ENCODE measurements at regions not wholly inside any gene's neighbourhood (a gene's known extent, or its start where the extent isn't known, plus 50 kb on each side); places are given as distances from the start of the nearest gene placed in this dataset.

DNA sequence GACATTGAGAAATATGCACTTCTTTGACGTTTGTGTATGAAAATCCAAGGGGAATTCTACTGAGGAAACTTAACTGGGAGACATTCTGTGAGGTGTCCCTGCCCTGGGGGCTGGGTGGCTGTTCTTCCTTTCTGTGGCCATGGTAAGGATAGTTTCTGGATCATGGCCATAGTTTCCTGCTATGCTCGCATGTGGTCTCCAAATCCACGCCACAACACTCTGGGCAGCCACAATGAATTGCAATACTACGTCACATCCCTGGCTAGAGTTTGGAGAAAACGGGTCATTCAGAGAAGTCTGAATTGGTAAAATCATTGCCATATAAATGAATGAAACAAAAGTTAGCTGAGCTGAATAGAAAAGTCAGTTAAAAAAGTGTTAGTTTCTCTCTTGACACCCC is 230.6 kb downstream of the UTRN start:
- FAIRE-seq (no peak), ATAC-seq (no peak)
- TF ChIP-seq ZNF841 (CRISPR knock-in tag; IDR thresholded peaks at IDR 0.05; ENCODE audit: borderline replicate concordance) (no peak), RBM22 (optimal IDR thresholded peaks at IDR 0.05; ENCODE audit: low read length) (peak; percentile 84), ZNF441 (CRISPR knock-in tag; IDR thresholded peaks at IDR 0.05; ENCODE audit: borderline replicate concordance) (no peak)

DNA sequence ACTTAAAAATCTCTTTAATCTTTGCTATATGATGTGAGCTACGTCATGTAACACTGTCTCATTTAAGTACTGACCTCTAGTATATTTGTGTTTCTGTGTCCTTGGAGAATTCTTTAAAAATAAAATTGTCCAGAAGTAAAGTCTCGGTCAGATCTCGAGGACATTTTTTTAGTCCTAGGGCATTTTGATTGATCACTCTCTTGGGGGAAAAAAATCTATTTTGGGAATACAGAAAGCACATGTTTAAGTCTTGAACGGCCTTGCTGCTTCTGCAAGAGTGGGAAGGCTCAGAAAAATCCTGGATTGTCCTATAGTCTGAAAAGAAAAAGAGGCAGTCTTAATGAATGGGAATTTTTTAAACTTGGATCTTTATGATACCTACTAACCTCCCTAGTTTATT is 234.3 kb downstream of the UTRN start:
- Histone ChIP-seq H3K27me3 (ENCODE audit: control insufficient read depth in 1 of 2, insufficient read depth in 2 of 2, low read length in 2 of 2) (no peaks in the 10 kb centered on the region), H3K79me2 (ENCODE audit: insufficient read depth, low read length) (no peaks in the 10 kb centered on the region), H3K36me3 (replicated peaks in 1 of 2; ENCODE audit: control insufficient read depth in 1 of 2, insufficient read depth in 2 of 2, low read length in 2 of 2) (peaks cover 25 to 71% of the 10 kb centered on the region in 2 experiments), H2AFZ (ENCODE audit: low read length) (no peak overlapping the region), H4K20me1 (ENCODE audit: insufficient read depth, low read length) (no peaks in the 10 kb centered on the region), H3K4me2 (ENCODE audit: low read depth, low read length) (no peak overlapping the region), H3K27ac (ENCODE audit: extremely low read length, insufficient read depth, low read length) (no peak overlapping the region), H3K4me1 (ENCODE audit: insufficient read depth, low read length) (no peaks in the 10 kb centered on the region), H3K4me3 (replicated peaks in 1 of 3; ENCODE audit: insufficient read depth in 1 of 3, low read depth in 2 of 3, low read length in 3 of 3) (no peak overlapping the region), H3K9me3 (ENCODE audit: low read length) (no peaks in the 10 kb centered on the region), H3K9ac (ENCODE audit: insufficient read depth, low read depth, low read length) (no peak overlapping the region)
- POLR2A ChIA-PET, result no interaction called here
- no peak for ATAC-seq
- in situ Hi-C loops (cut with HindIII; ENCODE audit: extremely low pct_ligation_motif_present, low pct_unique_long_range_greater_than_20kb), result no loop called here
- intact Hi-C loops (cut with micrococcal nuclease; ENCODE audit: unreplicated experiment), result no loop called here
- no TSS peak for BruUV-seq (replicated peaks)
- no peak for FAIRE-seq
- no peak for DNase-seq (ENCODE audit: low spot score)
- 99% methylated on average over 4 of the region's 4 CpGs for WGBS (ENCODE audit: low lambda C conversion rate)
- TF ChIP-seq MEIS1 (CRISPR knock-in tag; IDR thresholded peaks at IDR 0.05; ENCODE audit: borderline replicate concordance), result no peak
- TF ChIP-seq ZNF274 (CRISPR knock-in tag; IDR thresholded peaks at IDR 0.05), result no peak
- no peak for TF ChIP-seq ZNF589 (CRISPR knock-in tag; conservative IDR thresholded peaks at IDR 0.05)
- no peak for TF ChIP-seq NCOR1 (IDR thresholded peaks at IDR 0.05; ENCODE audit: borderline replicate concordance, low read length)
- no peak for TF ChIP-seq ZIK1 (CRISPR knock-in tag; IDR thresholded peaks at IDR 0.05; ENCODE audit: borderline replicate concordance, low read depth)
- TF ChIP-seq FIP1L1 (IDR thresholded peaks at IDR 0.05; ENCODE audit: borderline replicate concordance, insufficient read depth, low read depth, low read length), result no peak
- TF ChIP-seq, protein P1, sequence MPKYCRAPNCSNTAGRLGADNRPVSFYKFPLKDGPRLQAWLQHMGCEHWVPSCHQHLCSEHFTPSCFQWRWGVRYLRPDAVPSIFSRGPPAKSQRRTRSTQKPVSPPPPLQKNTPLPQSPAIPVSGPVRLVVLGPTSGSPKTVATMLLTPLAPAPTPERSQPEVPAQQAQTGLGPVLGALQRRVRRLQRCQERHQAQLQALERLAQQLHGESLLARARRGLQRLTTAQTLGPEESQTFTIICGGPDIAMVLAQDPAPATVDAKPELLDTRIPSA (CRISPR knock-in tag; IDR thresholded peaks at IDR 0.05; ENCODE audit: borderline replicate concordance), result no peak
- TF ChIP-seq ZNF704 (CRISPR knock-in tag; IDR thresholded peaks at IDR 0.05; ENCODE audit: borderline replicate concordance), result no peak
- no peak for TF ChIP-seq ZNF329 (CRISPR knock-in tag; IDR thresholded peaks at IDR 0.05; ENCODE audit: low read depth)
- TF ChIP-seq ZNF766 (CRISPR knock-in tag; IDR thresholded peaks at IDR 0.05; ENCODE audit: borderline replicate concordance), result no peak
- TF ChIP-seq ZNF577 (CRISPR knock-in tag; IDR thresholded peaks at IDR 0.05; ENCODE audit: borderline replicate concordance, low read depth), result no peak
- TF ChIP-seq DNMT1 (CRISPR knock-in tag; IDR thresholded peaks at IDR 0.05), result no peak
- CTCF ChIA-PET (ENCODE audit: low intra/inter-chr PET ratio, low total read pairs), result no interaction called here

More for the DNA sequence above, 230.6 kb downstream of the UTRN start:
- Histone ChIP-seq H3K4me2 (ENCODE audit: low read depth, low read length) (no peak overlapping the region), H3K4me3 (replicated peaks in 1 of 3; ENCODE audit: insufficient read depth in 1 of 3, low read depth in 2 of 3, low read length in 3 of 3) (no peak overlapping the region), H3K36me3 (replicated peaks in 1 of 2; ENCODE audit: control insufficient read depth in 1 of 2, insufficient read depth in 2 of 2, low read length in 2 of 2) (peaks cover 31 to 68% of the 10 kb centered on the region in 2 experiments), H3K9ac (ENCODE audit: insufficient read depth, low read depth, low read length) (no peak overlapping the region), H3K27me3 (ENCODE audit: control insufficient read depth in 1 of 2, insufficient read depth in 2 of 2, low read length in 2 of 2) (no peaks in the 10 kb centered on the region), H3K27ac (ENCODE audit: extremely low read length, insufficient read depth, low read length) (no peak overlapping the region), H3K79me2 (ENCODE audit: insufficient read depth, low read length) (no peaks in the 10 kb centered on the region), H3K4me1 (ENCODE audit: insufficient read depth, low read length) (no peaks in the 10 kb centered on the region), H4K20me1 (ENCODE audit: insufficient read depth, low read length) (no peaks in the 10 kb centered on the region; the same call in 1 of the 2 replicates), H2AFZ (ENCODE audit: low read length) (no peak overlapping the region), H3K9me3 (ENCODE audit: low read length) (no peaks in the 10 kb centered on the region)
- ChIA-PET POLR2A (no interaction called here), CTCF (ENCODE audit: low intra/inter-chr PET ratio, low total read pairs) (no interaction called here)
- no TSS peak for BruUV-seq (replicated peaks)
- DNase-seq (ENCODE audit: low spot score), result no peak
- in situ Hi-C loops (cut with HindIII; ENCODE audit: extremely low pct_ligation_motif_present, low pct_unique_long_range_greater_than_20kb), result no loop called here
- intact Hi-C loops (cut with micrococcal nuclease; ENCODE audit: unreplicated experiment), result no loop called here
- 95% methylated on average over 5 of the region's 5 CpGs for WGBS (ENCODE audit: low lambda C conversion rate)

Data from HepG2 (cell line).